ENCODE measurements at regions not wholly inside any gene's neighbourhood (a gene's known extent, or its start where the extent isn't known, plus 50 kb on each side); places are given as distances from the start of the nearest gene placed in this dataset.

DNA sequence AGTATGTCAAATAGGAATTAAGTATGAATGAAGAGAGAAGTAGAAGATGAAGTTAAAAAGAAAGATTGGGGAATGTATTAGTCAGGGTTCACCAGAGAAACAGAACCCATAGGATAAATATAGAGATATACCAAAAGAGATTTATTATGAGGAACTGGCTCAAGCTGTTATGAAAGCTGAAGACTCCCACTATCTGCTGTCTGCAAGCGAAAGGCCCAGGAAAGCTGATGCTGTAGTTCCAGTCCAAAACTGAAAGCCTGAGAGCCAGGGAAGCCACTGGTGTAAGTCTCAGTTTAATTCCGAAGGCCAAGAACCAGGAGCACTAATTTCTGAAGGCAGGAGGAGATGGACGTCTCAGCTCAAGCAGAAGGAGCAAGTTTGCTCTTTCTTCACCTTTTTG, 200.9 kb upstream of the FN1 start:
- TF ChIP-seq, protein P1, sequence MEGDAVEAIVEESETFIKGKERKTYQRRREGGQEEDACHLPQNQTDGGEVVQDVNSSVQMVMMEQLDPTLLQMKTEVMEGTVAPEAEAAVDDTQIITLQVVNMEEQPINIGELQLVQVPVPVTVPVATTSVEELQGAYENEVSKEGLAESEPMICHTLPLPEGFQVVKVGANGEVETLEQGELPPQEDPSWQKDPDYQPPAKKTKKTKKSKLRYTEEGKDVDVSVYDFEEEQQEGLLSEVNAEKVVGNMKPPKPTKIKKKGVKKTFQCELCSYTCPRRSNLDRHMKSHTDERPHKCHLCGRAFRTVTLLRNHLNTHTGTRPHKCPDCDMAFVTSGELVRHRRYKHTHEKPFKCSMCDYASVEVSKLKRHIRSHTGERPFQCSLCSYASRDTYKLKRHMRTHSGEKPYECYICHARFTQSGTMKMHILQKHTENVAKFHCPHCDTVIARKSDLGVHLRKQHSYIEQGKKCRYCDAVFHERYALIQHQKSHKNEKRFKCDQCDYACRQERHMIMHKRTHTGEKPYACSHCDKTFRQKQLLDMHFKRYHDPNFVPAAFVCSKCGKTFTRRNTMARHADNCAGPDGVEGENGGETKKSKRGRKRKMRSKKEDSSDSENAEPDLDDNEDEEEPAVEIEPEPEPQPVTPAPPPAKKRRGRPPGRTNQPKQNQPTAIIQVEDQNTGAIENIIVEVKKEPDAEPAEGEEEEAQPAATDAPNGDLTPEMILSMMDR (IDR thresholded peaks at IDR 0.05; ENCODE audit: low read depth, low read length, poor library complexity, severe bottlenecking), result no peak
- no peak for TF ChIP-seq EZH2phosphoT487 (IDR thresholded peaks at IDR 0.05; ENCODE audit: borderline replicate concordance, low read length)

Data from DOHH2 (cell line).